ENCODE measurements at regions not wholly inside any gene's neighbourhood (a gene's known extent, or its start where the extent isn't known, plus 50 kb on each side); places are given as distances from the start of the nearest gene placed in this dataset.

- TF ChIP-seq REST (IDR thresholded peaks at IDR 0.05; ENCODE audit: low read depth): no peak
Measured at GRCh38 chr13:84360822-84361221, 478.5 kb upstream of the SLITRK1 start (continued).

- Histone ChIP-seq H3K9me3 (ENCODE audit: control insufficient read depth in 1 of 2, insufficient read depth in 1 of 2, low read depth in 1 of 2, low read length in 2 of 2) (no peaks in the 10 kb centered on the region; a peak in 1 of 4 replicates), H3K9ac (ENCODE audit: low read length) (no peak overlapping the region), H3K27ac (ENCODE audit: low read depth, low read length) (no peak overlapping the region), H3K36me3 (ENCODE audit: control insufficient read depth in 1 of 2, insufficient read depth in 2 of 2, low read length in 2 of 2) (no peaks in the 10 kb centered on the region), H3K4me2 (ENCODE audit: low read length) (no peak overlapping the region), H3K27me3 (ENCODE audit: insufficient read depth, low read length) (no peaks in the 10 kb centered on the region), H3K4me3 (replicated peaks in 1 of 2; ENCODE audit: low read depth in 1 of 2, low read length in 2 of 2) (no peak overlapping the region), H4K20me1 (ENCODE audit: insufficient read depth) (no peaks in the 10 kb centered on the region; the same call in 1 of the 2 replicates), H3K4me1 (ENCODE audit: control insufficient read depth in 1 of 2, insufficient read depth in 2 of 2, low read length in 2 of 2) (no peaks in the 10 kb centered on the region), H3K79me2 (ENCODE audit: insufficient read depth, low read length) (no peaks in the 10 kb centered on the region), H2AFZ (ENCODE audit: low read depth, low read length, poor library complexity, severe bottlenecking) (no peak overlapping the region), H3K9me2 (ENCODE audit: insufficient read depth) (no peaks in the 10 kb centered on the region)
- ChIA-PET CTCF (no interaction called here), RAD21 (ENCODE audit: low non-redundant PET in 1 of 2, low total read pairs in 2 of 2, uncharacterized antibody in 2 of 2, unreplicated experiment in 2 of 2) (no interaction called here), POLR2A (no interaction called here)
- ATAC-seq: no peak
- BruUV-seq (replicated peaks): no TSS peak
- intact Hi-C loops (cut with micrococcal nuclease): no loop called here
- no peak for DNase-seq (ENCODE audit: low read depth, low spot score)
- TF ChIP-seq EZH2 (IDR thresholded peaks at IDR 0.05) (no peak), SIN3A (IDR thresholded peaks at IDR 0.05; ENCODE audit: low read depth) (no peak), MAX (IDR thresholded peaks at IDR 0.05) (no peak), POLR2A (IDR thresholded peaks at IDR 0.05; ENCODE audit: borderline replicate concordance, extremely low read depth, insufficient read depth, insufficient read length) (no peak), ATF3 (IDR thresholded peaks at IDR 0.05) (no peak), SRF (IDR thresholded peaks at IDR 0.05; ENCODE audit: low read depth) (no peak), CEBPB (IDR thresholded peaks at IDR 0.05; ENCODE audit: low read depth) (no peak), ELF1 (IDR thresholded peaks at IDR 0.05; ENCODE audit: borderline replicate concordance, low read depth) (no peak)
Measured at GRCh38 chr13:84358601-84359000, 476.3 kb upstream of the SLITRK1 start.

Data from HCT116 (cell line).